Osteoblast (primary cell): ENCODE measurements at regions not wholly inside any gene's neighbourhood (a gene's known extent, or its start where the extent isn't known, plus 50 kb on each side); places are given as distances from the start of the nearest gene placed in this dataset.
"Not testable (repeated sequence)": the region's sequence is repeated elsewhere in the genome, so short reads cannot be mapped to it uniquely, and the experiment has no call there.

Experiments
- DNase-seq: peaks from one replicate; pipeline ENCODE4 v3.0.0; 2011; ENCODE audit warnings: low spot score, mixed read lengths; ENCODE audit not compliant: insufficient read length; ENCODE audit errors: missing footprints
- H2AFZ ChIP-seq: 2 replicates; pipeline ENCODE4 v1.6.0; 2011; ENCODE audit warnings: mild to moderate bottlenecking, low read length
- H3K27ac ChIP-seq: 2 replicates; pipeline ENCODE4 v1.5.1; 2011; ENCODE audit warnings: mild to moderate bottlenecking, low read depth, low read length, moderate library complexity
- H3K27me3 ChIP-seq: 2 replicates; pipeline ENCODE4 v1.6.0; 2012; ENCODE audit warnings: mild to moderate bottlenecking, control low read depth, inconsistent platforms, low read length, moderate library complexity; ENCODE audit not compliant: insufficient read depth
- H3K36me3 ChIP-seq: 2 replicates; pipeline ENCODE4 v1.5.1; 2011; ENCODE audit warnings: mild to moderate bottlenecking, low read length, control low read depth, moderate library complexity; ENCODE audit not compliant: insufficient read depth
- H3K4me1 ChIP-seq: 2 replicates; pipeline ENCODE4 v1.5.1; 2011; ENCODE audit warnings: mild to moderate bottlenecking, low read length, control low read depth, moderate library complexity; ENCODE audit not compliant: insufficient read depth
- H3K4me2 ChIP-seq: 2 replicates; pipeline ENCODE4 v1.6.0; 2011; ENCODE audit warnings: mild to moderate bottlenecking, low read length; ENCODE audit not compliant: insufficient read depth
- H3K4me3 ChIP-seq: fragments of 200-600 bp; sonication (generic); 3 replicates; pipeline ENCODE4 v1.5.1; 2012; ENCODE audit warnings: mild to moderate bottlenecking, low read length, inconsistent platforms; ENCODE audit not compliant: insufficient read depth
- H3K79me2 ChIP-seq: 2 replicates; pipeline ENCODE4 v1.6.0; 2012; ENCODE audit warnings: mild to moderate bottlenecking, low read length, control low read depth, inconsistent platforms; ENCODE audit not compliant: insufficient read depth
- H3K9me3 ChIP-seq: 2 replicates; pipeline ENCODE4 v1.5.1; 2011; ENCODE audit warnings: low read depth, low read length, control low read depth
- H4K20me1 ChIP-seq: 2 replicates; pipeline ENCODE4 v1.6.0; 2012; ENCODE audit warnings: mild to moderate bottlenecking, low read length, control low read depth; ENCODE audit not compliant: insufficient read depth
- CTCF ChIP-seq: IDR thresholded peaks from 2 replicates; pipeline ENCODE4 v1.5.1; 2011; ENCODE audit warnings: mild to moderate bottlenecking, low read depth, low read length, moderate library complexity; ENCODE audit errors: extremely low read depth

GRCh38 chr11:11722861-11723260, 101.1 kb upstream of the GALNT18 start:
- Histone ChIP-seq H3K4me2 (no peak overlapping the region), H3K36me3 (no peaks in the 10 kb centered on the region)
- TF ChIP-seq CTCF = no peak

GRCh38 chr11:11722246-11722645, 100.4 kb upstream of the GALNT18 start:
- DNase-seq = no peak
- Histone ChIP-seq H4K20me1 (no peaks in the 10 kb centered on the region), H3K9me3 (no peaks in the 10 kb centered on the region), H2AFZ (no peak overlapping the region), H3K4me1 (no peaks in the 10 kb centered on the region), H3K4me2 (no peak overlapping the region), H3K36me3 (no peaks in the 10 kb centered on the region), H3K27ac (no peak overlapping the region), H3K79me2 (no peaks in the 10 kb centered on the region), H3K4me3 (no peak overlapping the region), H3K27me3 (peaks cover 14% of the 10 kb centered on the region)
- TF ChIP-seq CTCF = no peak

More at GRCh38 chr11:11722861-11723260, 101.1 kb upstream of the GALNT18 start:
- Histone ChIP-seq H3K27ac (no peak overlapping the region), H3K4me3 (no peak overlapping the region), H3K27me3 (peaks cover 12% of the 10 kb centered on the region), H4K20me1 (no peaks in the 10 kb centered on the region), H2AFZ (no peak overlapping the region), H3K79me2 (no peaks in the 10 kb centered on the region), H3K4me1 (no peaks in the 10 kb centered on the region), H3K9me3 (no peaks in the 10 kb centered on the region)
- DNase-seq = no peak

- Histone ChIP-seq H3K9me3 (no peaks in the 10 kb centered on the region), H3K4me1 (no peaks in the 10 kb centered on the region), H3K27ac (no peak overlapping the region), H4K20me1 (no peaks in the 10 kb centered on the region), H3K36me3 (no peaks in the 10 kb centered on the region), H2AFZ (no peak overlapping the region), H3K27me3 (peaks cover 2% of the 10 kb centered on the region), H3K79me2 (no peaks in the 10 kb centered on the region), H3K4me3 (no peak overlapping the region), H3K4me2 (no peak overlapping the region)
- no peak for TF ChIP-seq CTCF
- DNase-seq = no peak
These were observed 96.7 kb upstream of the GALNT18 start for GRCh38 chr11:11718511-11718910.

GRCh38 chr11:11717064-11717725, 95.4 kb upstream of the GALNT18 start:
- TF ChIP-seq CTCF = no peak
- no peak overlapping the region for H3K4me3 ChIP-seq
- no peaks in the 10 kb centered on the region for H3K9me3 ChIP-seq
- no peaks in the 10 kb centered on the region for H3K36me3 ChIP-seq
- DNase-seq = no peak
- H2AFZ ChIP-seq = no peak overlapping the region
- H3K27me3 ChIP-seq = peaks cover 2% of the 10 kb centered on the region
- H4K20me1 ChIP-seq = no peaks in the 10 kb centered on the region
- no peaks in the 10 kb centered on the region for H3K79me2 ChIP-seq
- no peak overlapping the region for H3K27ac ChIP-seq
- H3K4me1 ChIP-seq = no peaks in the 10 kb centered on the region
- no peak overlapping the region for H3K4me2 ChIP-seq

- not testable (repeated sequence) for H3K79me2 ChIP-seq, H3K4me2 ChIP-seq, H3K4me1 ChIP-seq, H3K27me3 ChIP-seq, H3K9me3 ChIP-seq, H4K20me1 ChIP-seq, H3K27ac ChIP-seq, H3K36me3 ChIP-seq, DNase-seq, H2AFZ ChIP-seq, H3K4me3 ChIP-seq
These were observed 93.3 kb upstream of the GALNT18 start for GRCh38 chr11:11715075-11715474.
